ENCODE measurements at regions not wholly inside any gene's neighbourhood (a gene's known extent, or its start where the extent isn't known, plus 50 kb on each side); places are given as distances from the start of the nearest gene placed in this dataset.

- no peak for TF ChIP-seq CTCF (IDR thresholded peaks at IDR 0.05)
- no peak for TF ChIP-seq POLR2AphosphoS5 (IDR thresholded peaks at IDR 0.05)
- TF ChIP-seq POLR2A (IDR thresholded peaks at IDR 0.05) = no peak
These were observed 364.3 kb upstream of the PTCHD4 start for GRCh38 chr6:48475275-48475674.
